ENCODE measurements at regions not wholly inside any gene's neighbourhood (a gene's known extent, or its start where the extent isn't known, plus 50 kb on each side); places are given as distances from the start of the nearest gene placed in this dataset.

- no peaks in the 10 kb centered on the region for H3K9me3 ChIP-seq
- H3K4me3 ChIP-seq = no peak overlapping the region
- no peak overlapping the region for H3K27ac ChIP-seq
- no peak for ATAC-seq
- no peaks in the 10 kb centered on the region for H3K36me3 ChIP-seq
- TF ChIP-seq CTCF (IDR thresholded peaks at IDR 0.05 in 4 of 5, conservative IDR thresholded peaks at IDR 0.05 in 1 of 5) (no peak), POLR2A (IDR thresholded peaks at IDR 0.05) (no peak)
- no peak for DNase-seq
- intact Hi-C loops (cut with DNase I; ENCODE audit: low total_unique reads) = no loop called here
- in situ Hi-C loops (cut with MboI; ENCODE audit: low sequenced_read_pairs in 4 of 4) = no loop called here
- H3K4me1 ChIP-seq = peaks cover 7 to 16% of the 10 kb centered on the region in 2 donors
- no peaks in the 10 kb centered on the region for H3K27me3 ChIP-seq
Observed at GRCh38 chr7:50836646-50837045, 54.0 kb upstream of the GRB10 start.

- no peak overlapping the region for H3K27ac ChIP-seq
- no peaks in the 10 kb centered on the region for H3K36me3 ChIP-seq
- no peak overlapping the region for H3K4me3 ChIP-seq
- no peak for TF ChIP-seq POLR2A (IDR thresholded peaks at IDR 0.05)
- TF ChIP-seq CTCF (IDR thresholded peaks at IDR 0.05 in 4 of 5, conservative IDR thresholded peaks at IDR 0.05 in 1 of 5) = no peak
- DNase-seq (no peak), ATAC-seq (no peak)
- no peaks in the 10 kb centered on the region for H3K27me3 ChIP-seq
- no peaks in the 10 kb centered on the region for H3K9me3 ChIP-seq
- intact Hi-C loops (cut with DNase I; ENCODE audit: low total_unique reads) (no loop called here), in situ Hi-C loops (cut with MboI; ENCODE audit: low sequenced_read_pairs in 4 of 4) (no loop called here)
- peaks cover 7 to 16% of the 10 kb centered on the region in 2 donors for H3K4me1 ChIP-seq
Observed at GRCh38 chr7:50835156-50835555, 52.5 kb upstream of the GRB10 start.

GRCh38 chr7:50834679-50835078 lies 52.0 kb upstream of the GRB10 start:
- Histone ChIP-seq H3K4me3 (no peak overlapping the region), H3K27ac (no peak overlapping the region), H3K9me3 (no peaks in the 10 kb centered on the region), H3K36me3 (no peaks in the 10 kb centered on the region), H3K27me3 (no peaks in the 10 kb centered on the region), H3K4me1 (peaks cover 7 to 14% of the 10 kb centered on the region in 2 donors)
- intact Hi-C loops (cut with DNase I; ENCODE audit: low total_unique reads) = no loop called here
- in situ Hi-C loops (cut with MboI; ENCODE audit: low sequenced_read_pairs in 4 of 4) = no loop called here
- TF ChIP-seq POLR2A (IDR thresholded peaks at IDR 0.05) = no peak
- TF ChIP-seq CTCF (IDR thresholded peaks at IDR 0.05 in 4 of 5, conservative IDR thresholded peaks at IDR 0.05 in 1 of 5) = no peak
- no peak for ATAC-seq
- no peak for DNase-seq

- H3K36me3 ChIP-seq = no peaks in the 10 kb centered on the region
- intact Hi-C loops (cut with DNase I; ENCODE audit: low total_unique reads) = no loop called here
- TF ChIP-seq CTCF (IDR thresholded peaks at IDR 0.05 in 4 of 5, conservative IDR thresholded peaks at IDR 0.05 in 1 of 5) (no peak), POLR2A (IDR thresholded peaks at IDR 0.05) (no peak)
- DNase-seq (no peak), ATAC-seq (no peak)
- H3K27ac ChIP-seq = no peak overlapping the region
- H3K4me1 ChIP-seq = peaks cover 3 to 8% of the 10 kb centered on the region in 2 donors
- H3K27me3 ChIP-seq = no peaks in the 10 kb centered on the region
- no peaks in the 10 kb centered on the region for H3K9me3 ChIP-seq
- in situ Hi-C loops (cut with MboI; ENCODE audit: low sequenced_read_pairs in 4 of 4) = no loop called here
- H3K4me3 ChIP-seq = no peak overlapping the region
Observed at GRCh38 chr7:50834031-50834535, 51.4 kb upstream of the GRB10 start.

GRCh38 chr7:50832744-50833143 lies 50.0 kb upstream of the GRB10 start:
- in situ Hi-C loops (cut with MboI; ENCODE audit: low sequenced_read_pairs in 4 of 4) (no loop called here), intact Hi-C loops (cut with DNase I; ENCODE audit: low total_unique reads) (no loop called here)
- Histone ChIP-seq H3K36me3 (no peaks in the 10 kb centered on the region), H3K4me1 (no peaks in the 10 kb centered on the region), H3K27me3 (no peaks in the 10 kb centered on the region), H3K4me3 (no peak overlapping the region), H3K9me3 (no peaks in the 10 kb centered on the region), H3K27ac (no peak overlapping the region)
- DNase-seq (no peak), ATAC-seq (no peak)
- TF ChIP-seq CTCF (IDR thresholded peaks at IDR 0.05 in 4 of 5, conservative IDR thresholded peaks at IDR 0.05 in 1 of 5) (no peak), POLR2A (IDR thresholded peaks at IDR 0.05) (no peak)

All from gastrocnemius medialis (tissue), 4 donors.